ENCODE measurements at regions not wholly inside any gene's neighbourhood (a gene's known extent, or its start where the extent isn't known, plus 50 kb on each side); places are given as distances from the start of the nearest gene placed in this dataset.

GRCh38 chrX:20418379-20419150 is 151.9 kb upstream of the RPS6KA3 start:
- DNase-seq, result peak; percentile 2

- no peak for DNase-seq
Observed at GRCh38 chrX:20414762-20415445, 148.2 kb upstream of the RPS6KA3 start.

GRCh38 chrX:20414066-20414465 is 147.4 kb upstream of the RPS6KA3 start:
- DNase-seq, result no peak

- DNase-seq, result peak; percentile 26
Observed at GRCh38 chrX:20412871-20413486, 146.3 kb upstream of the RPS6KA3 start.

- DNase-seq, result no peak
Observed at GRCh38 chrX:20410540-20410939, 143.8 kb upstream of the RPS6KA3 start.

GRCh38 chrX:20409991-20410390 is 143.3 kb upstream of the RPS6KA3 start:
- DNase-seq, result no peak

- DNase-seq, result no peak
Observed at GRCh38 chrX:20402956-20403355, 136.2 kb upstream of the RPS6KA3 start.

GRCh38 chrX:20399728-20400414 is 133.2 kb upstream of the RPS6KA3 start:
- DNase-seq, result no peak

- no peak for DNase-seq
Observed at GRCh38 chrX:20397587-20397986, 130.9 kb upstream of the RPS6KA3 start.

- no peak for DNase-seq
Observed at GRCh38 chrX:20394451-20394850, 127.7 kb upstream of the RPS6KA3 start.

- no peak for DNase-seq
Observed at GRCh38 chrX:20393944-20394343, 127.2 kb upstream of the RPS6KA3 start.

GRCh38 chrX:20388594-20388993 is 121.9 kb upstream of the RPS6KA3 start:
- DNase-seq, result no peak

GRCh38 chrX:20383477-20383876 is 116.8 kb upstream of the RPS6KA3 start:
- no peak for DNase-seq

- peak; percentile 22 for DNase-seq
Observed at GRCh38 chrX:20382518-20383297, 116.0 kb upstream of the RPS6KA3 start.

- DNase-seq, result no peak
Observed at GRCh38 chrX:20382082-20382481, 115.4 kb upstream of the RPS6KA3 start.

- peak; percentile 38 for DNase-seq
Observed at GRCh38 chrX:20378233-20378920, 111.7 kb upstream of the RPS6KA3 start.

- DNase-seq, result no peak
Observed at GRCh38 chrX:20374900-20375438, 108.3 kb upstream of the RPS6KA3 start.

- DNase-seq, result no peak
Observed at GRCh38 chrX:20374450-20374849, 107.7 kb upstream of the RPS6KA3 start.

- DNase-seq, result no peak
Observed at GRCh38 chrX:20373063-20373462, 106.4 kb upstream of the RPS6KA3 start.

- no peak for DNase-seq
Observed at GRCh38 chrX:20372533-20372932, 105.8 kb upstream of the RPS6KA3 start.

GRCh38 chrX:20369468-20369867 is 102.8 kb upstream of the RPS6KA3 start:
- DNase-seq, result no peak

GRCh38 chrX:20364238-20364637 is 97.5 kb upstream of the RPS6KA3 start:
- no peak for DNase-seq
